GM18498 (cell line): ENCODE measurements at regions not wholly inside any gene's neighbourhood (a gene's known extent, or its start where the extent isn't known, plus 50 kb on each side); places are given as distances from the start of the nearest gene placed in this dataset.
"Not testable (repeated sequence)": the region's sequence is repeated elsewhere in the genome, so short reads cannot be mapped to it uniquely, and the experiment has no call there.

Experiments used
- ATAC-seq: cut with Tn5 transposase; IDR thresholded peaks from one replicate; pipeline ENCODE4 v1.9.1; 2021; ENCODE audit warnings: mild to moderate bottlenecking, moderate library complexity; ENCODE audit not compliant: unreplicated experiment

DNA sequence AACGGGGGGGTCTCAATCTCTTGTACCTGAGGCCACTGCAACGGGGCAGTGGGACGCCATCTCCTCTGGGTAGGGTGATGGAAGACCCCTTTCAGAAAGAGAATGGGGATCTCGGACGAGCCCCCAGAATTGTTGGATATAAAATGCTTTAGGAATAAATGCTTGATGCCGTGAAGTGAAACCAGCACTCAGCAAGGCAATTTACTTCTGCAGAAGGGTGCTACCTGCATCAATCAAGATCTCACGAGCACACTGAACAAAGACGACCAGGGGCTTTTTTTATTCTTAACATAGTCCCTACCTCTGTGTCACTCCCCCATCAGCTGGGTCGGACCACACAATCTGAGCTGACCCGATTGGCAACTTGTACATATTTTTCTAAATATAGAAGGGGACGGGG is 203.6 kb upstream of the TBX18 start:
- ATAC-seq: no peak

DNA sequence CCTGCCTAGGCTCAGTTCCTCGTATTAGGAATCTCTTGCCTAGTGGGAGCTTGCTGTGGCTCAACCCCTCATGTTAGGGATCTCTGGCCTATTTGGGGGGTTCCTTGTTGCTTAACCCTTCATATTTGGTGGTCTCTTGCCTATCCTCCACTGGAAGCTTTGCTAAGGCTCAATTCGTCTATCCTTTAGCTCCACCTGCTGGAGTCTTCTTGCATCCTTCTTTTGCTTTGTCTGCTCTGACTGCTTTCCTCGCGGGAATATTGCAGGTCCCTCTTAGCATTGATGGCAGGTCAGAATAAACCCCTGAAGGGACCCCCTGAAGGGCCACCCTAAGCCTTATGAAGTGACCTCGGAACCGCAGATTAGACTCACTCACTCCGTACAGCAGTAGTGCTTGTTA is 203.0 kb upstream of the TBX18 start:
- ATAC-seq: no peak

- no peak for ATAC-seq
These were observed 188.8 kb upstream of the TBX18 start for GRCh38 chr6:84953111-84953755.

DNA sequence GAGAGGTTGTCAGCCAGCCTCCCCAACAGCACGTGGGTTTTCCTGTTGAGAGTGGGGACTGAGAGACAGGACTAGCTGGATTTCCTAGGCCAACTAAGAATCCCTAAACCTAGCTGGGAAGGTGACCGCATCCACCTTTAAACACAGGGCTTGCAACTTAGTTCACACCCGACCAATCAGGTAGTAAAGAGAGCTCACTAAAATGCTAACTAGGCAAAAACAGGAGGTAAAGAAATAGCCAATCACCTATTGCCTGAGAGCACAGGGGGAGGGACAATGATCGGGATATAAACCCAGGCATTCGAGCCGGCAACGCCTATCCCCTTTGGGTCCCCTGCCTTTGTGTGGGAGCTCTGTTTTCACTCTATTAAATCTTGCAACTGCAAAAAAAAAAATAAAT is 180.5 kb upstream of the TBX18 start:
- ATAC-seq: not testable (repeated sequence)

DNA sequence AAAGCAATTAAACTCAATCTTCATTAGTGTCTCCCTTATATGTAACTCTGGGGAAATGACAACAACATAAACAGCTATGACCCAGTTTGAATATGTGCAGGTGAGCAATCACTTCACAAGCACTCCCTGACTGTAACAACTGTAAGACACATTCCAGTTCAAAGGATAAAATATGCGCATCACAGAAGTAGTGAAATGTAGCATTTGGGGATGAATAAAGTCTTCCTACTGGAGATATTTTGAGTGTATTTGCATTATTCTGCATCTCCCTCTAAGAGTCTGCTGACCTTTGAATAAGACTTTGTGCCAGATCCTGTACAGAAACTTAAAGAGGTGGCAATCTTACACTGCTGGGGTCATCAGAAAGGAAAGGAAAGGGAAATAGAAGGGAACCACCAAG is 179.5 kb upstream of the TBX18 start:
- ATAC-seq: no peak

DNA sequence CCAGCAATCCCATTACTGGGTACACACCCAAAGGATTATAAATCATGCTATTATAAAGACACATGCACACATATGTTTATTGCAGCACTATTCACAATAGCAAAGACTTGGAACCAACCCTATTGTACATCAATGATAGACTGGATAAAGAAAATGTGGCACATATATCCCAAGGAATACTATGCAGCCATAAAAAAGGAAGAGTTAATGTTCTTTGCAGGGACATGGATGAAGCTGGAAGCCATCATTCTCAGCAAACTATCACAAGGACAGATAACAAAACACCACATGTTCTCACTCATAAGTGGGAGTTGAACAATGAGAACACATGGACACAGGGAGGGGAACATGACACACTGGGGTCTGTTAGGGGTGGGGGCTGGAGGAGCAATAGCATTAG is 177.2 kb upstream of the TBX18 start:
- ATAC-seq: not testable (repeated sequence)

- ATAC-seq: no peak
These were observed 164.8 kb upstream of the TBX18 start for GRCh38 chr6:84929212-84929611.

- ATAC-seq: no peak
These were observed 163.2 kb upstream of the TBX18 start for GRCh38 chr6:84927551-84927950.

DNA sequence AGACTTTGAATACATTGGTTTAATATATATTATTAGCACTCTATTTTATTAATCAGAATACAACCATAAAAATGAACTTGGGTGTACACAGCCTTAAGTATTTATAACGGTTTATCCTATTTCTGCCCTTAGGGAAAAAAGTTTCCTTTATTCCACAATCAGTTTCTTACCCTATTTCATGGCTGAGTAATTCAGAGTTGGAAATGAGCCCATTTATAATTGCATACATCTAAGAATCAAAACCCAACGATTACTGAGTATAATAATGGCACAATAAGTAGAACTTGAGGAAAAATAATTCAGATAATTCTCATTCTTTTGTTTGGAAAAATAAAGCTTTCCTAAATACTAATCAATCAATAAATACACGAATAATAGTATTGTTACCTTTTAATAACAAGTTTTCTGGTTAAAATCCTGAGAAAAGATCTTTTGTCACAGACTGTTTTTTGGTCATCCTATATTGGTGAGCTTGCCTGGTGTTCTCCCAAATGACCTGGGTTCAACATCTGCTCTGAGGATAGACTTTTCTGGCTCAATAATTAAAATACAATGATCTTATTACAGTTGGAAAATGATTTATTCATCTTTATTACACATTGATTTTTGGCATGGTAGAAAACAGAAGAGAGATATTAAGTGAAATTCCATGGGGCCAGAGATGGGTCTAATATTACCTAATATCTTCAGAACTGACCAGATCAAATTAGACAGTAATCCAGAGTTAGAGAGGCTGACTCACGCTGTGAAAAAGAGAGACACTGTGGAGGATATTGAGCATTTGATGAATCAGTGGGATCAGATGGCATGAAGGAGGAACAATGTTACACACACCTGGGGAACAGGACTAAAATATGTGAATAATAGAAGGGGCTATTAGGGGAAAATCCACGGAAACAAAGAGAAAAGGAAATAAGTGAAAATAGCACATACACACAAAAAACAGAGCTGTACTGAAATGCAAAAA is 162.1 kb upstream of the TBX18 start:
- ATAC-seq: no peak

DNA sequence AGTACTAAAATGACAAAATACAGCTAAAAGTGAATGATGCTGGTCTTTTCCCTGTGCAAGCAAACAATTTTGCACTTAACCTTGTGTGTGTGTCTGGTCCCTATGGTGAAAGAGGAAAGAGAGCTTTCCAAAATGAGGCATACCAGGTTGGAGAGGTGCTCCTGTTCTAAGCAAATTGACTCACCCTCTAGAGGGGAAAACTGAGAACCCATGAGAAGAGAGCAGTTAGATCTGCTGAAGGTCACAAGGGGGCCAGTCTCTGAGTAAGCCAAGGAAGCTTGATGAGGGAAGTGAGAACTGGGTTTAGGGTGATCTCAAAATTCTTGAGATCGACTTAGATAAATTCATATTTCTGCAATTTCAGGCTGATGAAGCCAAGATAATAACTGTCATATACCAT is 157.5 kb upstream of the TBX18 start:
- no peak for ATAC-seq

DNA sequence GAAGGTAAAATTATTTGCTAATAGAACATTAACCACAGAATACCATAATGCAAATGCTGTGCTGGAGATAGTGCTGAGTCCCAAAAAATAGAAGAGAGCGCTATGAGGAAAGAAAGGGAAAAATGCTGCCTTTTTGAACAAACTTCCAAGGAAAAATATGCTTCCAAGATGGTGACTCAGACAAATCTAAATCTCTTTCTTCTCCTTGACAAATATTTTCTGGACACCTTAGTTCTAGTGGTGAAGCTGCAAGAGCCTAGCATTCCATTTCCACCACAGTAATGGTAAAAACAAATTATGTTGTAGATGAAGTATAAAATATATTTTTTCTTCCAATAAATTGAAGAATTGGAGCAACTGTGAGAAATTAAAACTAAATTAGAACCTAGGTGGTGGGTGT is 155.6 kb upstream of the TBX18 start:
- ATAC-seq: no peak

GRCh38 chr6:84916704-84917103 is 152.3 kb upstream of the TBX18 start:
- ATAC-seq: no peak

DNA sequence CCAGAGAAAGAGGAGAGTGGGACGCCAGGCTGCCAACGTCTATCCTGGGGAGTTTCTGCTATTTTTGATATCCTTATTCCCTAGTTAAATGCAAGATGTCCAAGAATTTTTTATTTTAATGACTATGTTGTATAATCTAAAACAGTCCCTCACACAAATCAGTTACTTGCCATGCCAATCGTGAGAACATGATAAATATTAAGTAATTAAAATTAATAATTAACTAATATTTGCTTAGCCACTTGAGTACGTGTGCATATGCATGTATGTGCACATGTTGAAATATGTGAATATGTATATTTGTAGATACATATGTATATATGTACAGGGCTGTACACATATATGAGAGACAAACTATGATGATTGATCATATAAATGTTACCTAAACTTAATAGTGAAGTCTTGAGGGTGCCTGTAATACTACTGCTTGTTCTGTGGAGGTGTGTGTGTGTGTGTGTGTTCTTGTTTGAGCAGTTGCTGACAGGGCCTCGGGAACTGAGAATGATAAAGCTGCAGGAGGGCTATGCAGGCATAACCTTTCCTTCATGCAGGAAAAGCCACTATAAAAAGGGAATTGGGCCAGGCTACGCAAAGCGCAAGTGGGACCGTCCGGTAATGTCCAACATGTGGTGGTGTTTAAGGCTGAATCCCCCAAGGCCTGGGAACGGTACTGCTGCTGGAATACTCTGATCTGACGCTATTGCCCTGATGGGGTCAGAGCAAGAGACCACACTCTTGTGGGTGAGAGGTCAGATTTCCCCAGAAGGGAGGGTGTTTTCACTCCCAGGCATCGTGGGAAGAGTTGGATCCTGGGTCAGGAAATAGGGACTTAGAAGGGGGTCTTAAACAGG is 148.3 kb upstream of the TBX18 start:
- ATAC-seq: no peak

- no peak for ATAC-seq
These were observed 146.7 kb upstream of the TBX18 start for GRCh38 chr6:84910906-84911607.

DNA sequence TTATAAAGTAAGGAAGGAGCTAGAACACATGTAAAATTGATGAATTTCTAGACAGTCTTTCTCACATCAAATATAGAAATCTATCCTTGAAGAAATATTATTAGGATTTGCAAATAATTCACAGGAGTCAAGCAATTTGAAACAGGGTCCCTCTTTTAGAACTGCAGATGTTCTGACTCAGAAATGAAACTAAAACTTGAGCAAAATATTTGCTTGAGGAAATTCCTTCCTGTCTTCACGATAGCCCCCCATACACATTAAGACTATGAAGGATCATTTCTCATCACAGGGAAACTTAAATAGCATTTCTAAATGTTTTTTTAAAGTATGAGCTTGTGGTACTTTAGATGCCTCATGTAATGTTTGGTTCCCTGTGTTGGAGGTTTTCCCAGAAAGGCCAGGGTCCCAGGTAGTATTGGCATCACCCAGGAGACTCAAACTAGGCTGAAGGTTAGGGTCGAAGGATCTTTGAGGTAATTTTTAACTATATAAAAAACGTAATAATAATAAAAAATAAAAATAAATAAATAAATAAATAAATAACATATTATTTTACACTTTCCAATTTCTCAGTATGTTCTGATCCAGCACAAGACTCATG is 144.0 kb upstream of the TBX18 start:
- no peak for ATAC-seq

- no peak for ATAC-seq
These were observed 142.1 kb upstream of the TBX18 start for GRCh38 chr6:84906514-84906913.

GRCh38 chr6:84905823-84906222 is 141.4 kb upstream of the TBX18 start:
- ATAC-seq: no peak

DNA sequence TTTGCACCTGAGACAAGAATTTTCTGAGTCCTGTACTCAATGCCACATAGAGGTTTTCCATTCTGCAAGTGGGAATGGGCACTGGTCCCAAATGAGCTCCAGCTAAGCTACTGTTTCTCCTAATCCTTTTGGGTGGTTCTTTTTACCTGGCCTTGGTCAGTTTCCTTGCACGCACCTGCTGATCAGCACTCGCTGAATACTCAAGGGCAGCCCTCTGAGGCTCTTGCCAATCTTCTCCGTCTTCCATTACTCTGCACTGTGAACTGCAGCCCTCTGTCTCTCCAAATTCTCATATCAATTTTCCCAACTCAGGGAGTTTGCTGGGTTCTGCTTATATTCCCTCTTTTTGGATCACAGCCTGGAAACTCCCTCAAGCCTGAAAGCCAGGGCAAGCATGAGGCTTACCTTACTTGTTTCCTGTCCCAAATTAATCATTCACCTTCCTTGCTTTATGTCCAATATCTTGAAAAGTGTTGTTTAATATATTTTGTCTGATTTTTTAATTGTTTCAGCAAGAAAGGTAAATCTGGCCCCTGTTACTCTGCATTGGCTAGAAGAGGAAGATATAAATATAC is 138.0 kb upstream of the TBX18 start:
- no peak for ATAC-seq

DNA sequence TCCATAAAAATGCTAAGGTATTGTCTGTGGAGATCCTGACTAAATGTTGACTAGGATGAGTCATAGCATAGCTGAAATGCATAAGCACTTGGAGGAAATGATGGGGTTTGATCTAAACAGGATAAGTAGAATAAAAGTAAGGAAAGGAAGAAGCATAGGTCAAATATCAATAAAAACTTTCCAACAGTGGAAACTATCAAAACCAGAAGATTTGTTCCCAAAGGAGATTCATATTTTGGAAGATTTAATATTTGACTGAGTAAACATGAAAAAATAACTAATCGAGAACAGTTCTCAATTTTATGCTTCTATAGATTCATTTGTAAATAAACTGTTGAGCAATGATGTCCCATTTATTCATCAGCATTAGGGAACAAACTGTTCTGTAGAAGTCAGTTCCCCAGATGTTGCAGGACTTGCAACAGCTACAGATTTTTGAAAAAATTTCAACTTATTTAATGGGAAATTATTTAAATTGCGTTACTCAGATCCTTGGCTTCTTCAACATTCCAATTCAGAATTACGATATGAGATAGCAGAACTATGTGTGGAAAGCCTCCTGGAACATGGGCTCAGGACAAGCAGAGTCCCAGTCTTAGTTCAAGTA is 133.7 kb upstream of the TBX18 start:
- ATAC-seq: no peak

DNA sequence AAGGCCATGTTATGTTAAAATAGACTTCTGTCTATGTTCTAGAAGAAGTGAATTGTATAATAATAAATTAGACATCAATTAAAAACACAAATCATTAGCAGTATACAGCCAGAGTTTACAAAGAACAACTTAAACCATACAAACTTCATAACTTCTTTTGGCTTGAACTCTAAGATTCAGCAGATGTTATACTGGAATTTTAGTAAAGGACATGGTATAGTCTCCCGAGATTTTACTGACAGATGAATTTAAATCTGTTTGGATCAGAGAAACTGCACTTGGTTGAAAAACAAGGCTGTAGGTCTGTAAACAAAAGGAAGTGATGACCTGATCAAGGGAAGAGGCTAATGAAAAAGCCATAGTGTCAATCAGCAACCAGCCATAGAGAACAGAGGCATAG is 132.6 kb upstream of the TBX18 start:
- no peak for ATAC-seq
